Inferior parietal cortex (tissue), 1 donor: ENCODE measurements at regions not wholly inside any gene's neighbourhood (a gene's known extent, or its start where the extent isn't known, plus 50 kb on each side); places are given as distances from the start of the nearest gene placed in this dataset.
"Not testable (repeated sequence)": the region's sequence is repeated elsewhere in the genome, so short reads cannot be mapped to it uniquely, and the experiment has no call there.

Source experiments
- DNase-seq: peaks from one replicate; pipeline ENCODE4 v3.0.0-alpha.2; 2016; ENCODE audit errors: extremely low spot score

GRCh38 chr4:54574500-54574899 lies 83.3 kb upstream of the KIT start:
- no peak for DNase-seq

DNA sequence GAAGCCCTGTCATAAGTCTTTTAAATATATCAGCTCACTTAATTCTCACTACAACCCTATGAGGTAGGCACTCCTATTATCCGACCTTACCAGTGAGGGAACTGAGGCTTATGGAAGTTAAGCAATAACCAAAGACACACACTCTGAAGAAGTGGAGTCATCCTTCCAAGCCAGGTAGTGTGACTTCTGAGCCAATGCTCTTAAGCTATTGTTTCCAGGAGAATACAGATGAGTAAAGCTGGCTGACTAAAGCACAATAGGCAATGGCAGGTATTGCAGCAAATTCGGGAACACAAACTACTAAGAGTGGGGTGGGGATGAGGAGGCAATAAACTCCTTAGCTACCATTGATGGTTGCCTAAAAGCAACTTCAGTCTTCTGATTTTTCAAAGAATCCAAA lies 81.8 kb upstream of the KIT start:
- DNase-seq = no peak

DNA sequence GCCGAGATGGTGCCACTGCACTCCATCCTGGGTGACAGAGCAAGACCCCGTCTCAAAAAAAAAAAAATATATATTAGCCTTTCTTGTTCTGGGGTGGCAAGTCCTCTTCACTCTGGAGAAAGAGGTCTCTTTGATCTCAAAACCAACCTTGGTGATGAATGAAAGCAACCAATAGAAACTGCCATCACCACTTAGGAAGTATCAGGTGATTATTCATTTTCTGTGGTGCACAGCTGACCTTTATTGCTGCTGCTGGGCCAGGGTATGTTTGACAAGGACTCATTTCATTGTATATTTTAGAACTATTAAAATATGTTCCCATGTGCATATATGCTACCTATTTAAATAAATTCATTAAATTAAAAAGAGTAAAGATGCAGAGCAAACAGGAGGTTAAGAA lies 76.0 kb upstream of the KIT start:
- DNase-seq = no peak

- DNase-seq = no peak
Measured at GRCh38 chr4:54585321-54586000, 72.3 kb upstream of the KIT start.

- DNase-seq = no peak
Measured at GRCh38 chr4:54586320-54586955, 71.3 kb upstream of the KIT start.

- DNase-seq = no peak
Measured at GRCh38 chr4:54587107-54587891, 70.5 kb upstream of the KIT start.

- DNase-seq = no peak
Measured at GRCh38 chr4:54588404-54588803, 69.4 kb upstream of the KIT start.

DNA sequence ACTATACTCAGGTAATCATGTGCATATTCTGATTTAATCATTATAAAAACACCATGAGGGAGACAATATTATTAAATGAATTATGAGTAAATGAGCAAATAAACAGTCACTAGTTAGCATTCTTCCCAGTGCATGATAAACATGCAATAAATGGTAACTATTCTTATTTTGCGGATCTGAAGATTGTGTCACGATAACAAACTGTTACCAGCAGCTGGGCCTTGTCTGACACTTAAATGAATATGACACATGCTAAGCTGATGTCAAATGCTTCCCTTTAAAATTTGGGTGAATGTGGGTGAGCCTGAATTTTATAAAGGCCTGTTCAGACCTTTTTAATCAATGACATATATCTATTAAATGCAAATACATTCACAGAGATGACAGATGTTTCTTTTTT lies 68.2 kb upstream of the KIT start:
- no peak for DNase-seq

GRCh38 chr4:54593795-54594322 lies 63.9 kb upstream of the KIT start:
- no peak for DNase-seq

- DNase-seq = peak; percentile 11
Measured at GRCh38 chr4:54596201-54596600, 61.6 kb upstream of the KIT start.

GRCh38 chr4:54597678-54598077 lies 60.1 kb upstream of the KIT start:
- DNase-seq = not testable (repeated sequence)

- not testable (repeated sequence) for DNase-seq
Measured at GRCh38 chr4:54602175-54602574, 55.6 kb upstream of the KIT start.

- DNase-seq = no peak
Measured at GRCh38 chr4:54607067-54607466, 50.7 kb upstream of the KIT start.

- DNase-seq = no peak
Measured at GRCh38 chr4:54607521-54607920, 50.2 kb upstream of the KIT start.
